SK-N-SH (cell line): ENCODE measurements at regions not wholly inside any gene's neighbourhood (a gene's known extent, or its start where the extent isn't known, plus 50 kb on each side); places are given as distances from the start of the nearest gene placed in this dataset.

Experiments
- CTCF ChIA-PET: fragments of 300-600, 350-600 bp; formaldehyde crosslinking; extraction: SDS; loops from one replicate; lab custom pipeline; 2021; lab: Yijun Ruan, JAX
- POLR2A ChIA-PET: fragments of 350-600 bp; sonication (Branson Sonifier 250); formaldehyde crosslinking; extraction: SDS; loops from one replicate; lab custom pipeline; 2020; ENCODE audit warnings: antibody characterized with exemption, inconsistent platforms; lab: Yijun Ruan, JAX
- DNase-seq: peaks from one replicate; pipeline ENCODE4 v3.0.0; 2012
- H2AFZ ChIP-seq: fragments of 200-600 bp; sonication (generic); 2 replicates; pipeline ENCODE4 v1.8.1; 2016; ENCODE audit warnings: antibody characterized with exemption, mild to moderate bottlenecking, low read depth
- H3F3A ChIP-seq: fragments of 200-600 bp; sonication (generic); replicated peaks from 2 replicates; pipeline ENCODE3; 2016; ENCODE audit warnings: antibody characterized with exemption, mild to moderate bottlenecking; ENCODE audit not compliant: insufficient read depth
- H3K27ac ChIP-seq, 2 experiments: fragments of 200-500 bp in 1 of 2; fragments of 200-600 bp in 1 of 2; sonication (Bioruptor generic) in 1 of 2; sonication (generic), shearing (Covaris generic) in 1 of 2; 2 replicates each; pipeline versions ENCODE4 v1.5.1 to v1.6.1; 2014 to 2016; ENCODE audit warnings: low read depth in 2 of 2, inconsistent platforms in 1 of 2, low read length in 1 of 2, mild to moderate bottlenecking in 1 of 2, mixed read lengths in 1 of 2
- H3K27me3 ChIP-seq: fragments of 200-600 bp; sonication (generic), shearing (Covaris generic); 2 replicates; pipeline ENCODE4 v1.6.1; 2016; ENCODE audit warnings: mixed run types; ENCODE audit not compliant: insufficient read depth
- H3K36me3 ChIP-seq, 2 experiments: fragments of 200-500 bp in 1 of 2; fragments of 200-600 bp in 1 of 2; sonication (Bioruptor generic) in 1 of 2; sonication (generic) in 1 of 2; replicated peaks in 1 of 2; 2 replicates each; pipeline versions ENCODE3 to v1.5.1; 2014 to 2016; ENCODE audit warnings: low read length in 1 of 2, mild to moderate bottlenecking in 1 of 2; ENCODE audit not compliant: insufficient read depth in 2 of 2, control insufficient read depth in 1 of 2
- H3K4me1 ChIP-seq, 2 experiments: fragments of 200-500 bp in 1 of 2; fragments of 200-600 bp in 1 of 2; sonication (Bioruptor generic) in 1 of 2; sonication (generic), shearing (Covaris generic) in 1 of 2; 2 replicates each; pipeline versions ENCODE4 v1.5.1 to v1.6.1; 2014 to 2016; ENCODE audit warnings: low read depth in 1 of 2, low read length in 1 of 2, mixed run types in 1 of 2; ENCODE audit not compliant: insufficient read depth in 2 of 2, control insufficient read depth in 1 of 2
- H3K4me2 ChIP-seq: fragments of 200-600 bp; sonication (generic), shearing (Covaris generic); 2 replicates; pipeline ENCODE4 v1.6.1; 2017; ENCODE audit warnings: mixed run types
- H3K4me3 ChIP-seq, 2 experiments: fragments of 200-500 bp in 1 of 2; fragments of 200-600 bp in 1 of 2; sonication (Bioruptor generic) in 1 of 2; sonication (generic), shearing (Covaris generic) in 1 of 2; 2 replicates each; pipeline versions ENCODE4 v1.5.1 to v1.8.1; 2014 to 2016; ENCODE audit warnings: low read depth in 2 of 2, inconsistent platforms in 1 of 2, low read length in 1 of 2, mild to moderate bottlenecking in 1 of 2, mixed read lengths in 1 of 2, moderate library complexity in 1 of 2
- H3K79me2 ChIP-seq: fragments of 200-600 bp; sonication (generic); 2 replicates; pipeline ENCODE4 v1.8.1; 2017; ENCODE audit warnings: mild to moderate bottlenecking; ENCODE audit not compliant: insufficient read depth
- H3K9ac ChIP-seq: fragments of 200-600 bp; sonication (generic); 2 replicates; pipeline ENCODE4 v1.6.1; 2017; ENCODE audit warnings: mixed run types
- H3K9me2 ChIP-seq: fragments of 200-600 bp; sonication (generic); 2 replicates; pipeline ENCODE4 v1.6.1; 2017; ENCODE audit warnings: mixed run types
- H3K9me3 ChIP-seq: fragments of 200-600 bp; sonication (generic); 2 replicates; pipeline ENCODE4 v1.6.1; 2017; ENCODE audit warnings: mixed run types, mild to moderate bottlenecking, moderate library complexity
- H4K20me1 ChIP-seq: fragments of 200-600 bp; sonication (generic); 2 replicates; pipeline ENCODE4 v1.6.1; 2017; ENCODE audit warnings: mild to moderate bottlenecking, mixed run types; ENCODE audit not compliant: insufficient read depth
- EP300 ChIP-seq, 2 experiments: IDR thresholded peaks; 2 replicates each; pipeline versions ENCODE4 v1.4.0 to v1.6.1; 2012; ENCODE audit warnings: borderline replicate concordance in 1 of 2, low read depth in 1 of 2, low read length in 1 of 2
- FOXJ3 ChIP-seq: sonication (generic); formaldehyde crosslinking; IDR thresholded peaks from 2 replicates; pipeline ENCODE4 v1.5.1; 2020; ENCODE audit warnings: mild to moderate bottlenecking, missing genetic modification reagents
- GATA2 ChIP-seq: sonication (generic); formaldehyde crosslinking; IDR thresholded peaks from 2 replicates; pipeline ENCODE4 v1.5.0; 2020; ENCODE audit warnings: mild to moderate bottlenecking, missing genetic modification reagents
- POLR2AphosphoS5 ChIP-seq: IDR thresholded peaks from 2 replicates; pipeline ENCODE4 v1.6.1; 2012; ENCODE audit warnings: low read depth, low read length
- SMC3 ChIP-seq: IDR thresholded peaks from 2 replicates; pipeline ENCODE4 v1.6.1; 2012; ENCODE audit warnings: low read depth, low read length, improper control_type of control experiment
- TAF1 ChIP-seq: IDR thresholded peaks from 2 replicates; pipeline ENCODE4 v1.6.1; 2012; ENCODE audit warnings: low read depth, mild to moderate bottlenecking, low read length, moderate library complexity, borderline replicate concordance
- TCF12 ChIP-seq: IDR thresholded peaks from 2 replicates; pipeline ENCODE4 v1.4.0; 2012
- USF1 ChIP-seq: IDR thresholded peaks from 2 replicates; pipeline ENCODE4 v1.4.0; 2012; ENCODE audit warnings: low read depth, borderline replicate concordance
- WGBS: methylation state at CpG from one replicate; pipeline ENCODE4 v1.1.6; 2017; ENCODE audit warnings: low lambda C conversion rate; 5-methylcytosine and 5-hydroxymethylcytosine counted together

DNA sequence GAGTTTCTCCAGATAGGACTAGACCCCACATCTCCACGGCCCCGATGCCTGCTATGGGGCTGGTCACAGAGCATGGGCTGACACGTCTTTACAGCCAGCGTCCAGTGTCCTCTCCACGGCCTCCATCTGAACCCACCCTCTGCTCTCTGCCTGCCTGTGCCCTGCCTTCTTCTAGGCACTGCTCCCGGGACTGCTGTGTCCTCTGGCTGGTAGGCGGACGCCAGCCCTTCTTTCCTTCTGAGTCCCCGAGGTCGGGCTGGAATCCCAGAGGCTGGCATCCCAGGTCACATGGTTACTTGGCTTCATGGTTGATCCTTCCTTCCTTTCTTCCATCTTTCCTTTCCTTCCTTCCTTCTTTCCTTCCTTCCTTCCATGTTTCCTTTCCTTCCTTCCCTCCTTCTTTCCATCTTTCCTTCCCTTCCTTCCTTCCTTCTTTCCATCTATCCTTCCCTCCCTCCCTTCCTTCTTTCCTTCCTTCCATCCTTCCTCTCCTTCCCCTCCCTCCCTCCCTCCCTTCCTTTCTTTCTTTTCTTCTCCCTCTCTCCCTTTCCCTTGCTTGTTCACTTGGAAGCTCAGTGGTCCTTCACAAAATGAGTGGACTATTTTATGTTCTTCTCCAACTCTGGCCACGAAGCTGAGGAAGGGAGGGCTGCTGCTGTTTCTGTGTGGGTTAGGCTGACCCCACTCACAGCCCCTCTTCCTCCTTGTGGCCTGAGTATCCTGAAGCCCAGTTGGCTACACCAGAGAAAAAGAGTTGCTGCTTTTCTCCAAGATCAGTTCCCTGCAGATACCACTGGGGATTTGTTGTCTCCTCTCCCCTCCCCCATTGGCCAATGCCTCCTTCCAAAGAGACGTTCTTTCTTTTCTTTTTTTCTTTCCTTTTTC is 66.8 kb upstream of the NEURL1B start:
- no peaks in the 10 kb centered on the region for H3K9me2 ChIP-seq
- no peaks in the 10 kb centered on the region for H4K20me1 ChIP-seq
- POLR2A ChIA-PET, result no interaction called here
- no peak overlapping the region for H3K27ac ChIP-seq
- no peak for DNase-seq
- H3K4me3 ChIP-seq, result no peak overlapping the region
- no peaks in the 10 kb centered on the region for H3K36me3 ChIP-seq
- 65% methylated on average over 8 of the region's 12 CpGs for WGBS
- H3K27me3 ChIP-seq, result peaks cover 16% of the 10 kb centered on the region; the same call in 1 of the 2 replicates
- no peak for TF ChIP-seq USF1
- no peak for TF ChIP-seq TCF12
- no peak overlapping the region for H3K9ac ChIP-seq
- no peaks in the 10 kb centered on the region for H3K9me3 ChIP-seq
- no peaks in the 10 kb centered on the region for H3F3A ChIP-seq
- peaks cover 0 to 12% of the 10 kb centered on the region in 2 experiments; a peak in 1 of 4 replicates for H3K4me1 ChIP-seq
- CTCF ChIA-PET, result interaction anchor here (0.8 kb wide), 1 partner anchor 11 kb away, joined by 3 read pairs; no protein-coding TSS in a partner anchor
- H3K4me2 ChIP-seq, result no peak overlapping the region
- H2AFZ ChIP-seq, result no peak overlapping the region
- H3K79me2 ChIP-seq, result no peaks in the 10 kb centered on the region

GRCh38 chr5:172573120-172573882 is 67.8 kb upstream of the NEURL1B start:
- 83% methylated on average over 11 of the region's 13 CpGs for WGBS
- POLR2A ChIA-PET, result interaction anchor here (0.6 kb wide), 1 partner anchor 282 kb away, joined by 3 read pairs; no protein-coding TSS in a partner anchor
- CTCF ChIA-PET, result interaction anchor here (0.8 to 1.1 kb wide), 2 partner anchors 12 to 20 kb away, joined by 3 to 5 read pairs; no protein-coding TSS in a partner anchor

More at GRCh38 chr5:172573120-172573882, 67.8 kb upstream of the NEURL1B start:
- no peak for DNase-seq
- no peaks in the 10 kb centered on the region for H3F3A ChIP-seq
- TF ChIP-seq EP300 (IDR thresholded peaks at IDR 0.05; ENCODE audit: borderline replicate concordance in 1 of 2, low read depth in 1 of 2, low read length in 1 of 2) (no peak), GATA2 (no peak), FOXJ3 (no peak), TAF1 (no peak), POLR2AphosphoS5 (no peak), SMC3 (no peak), USF1 (0 out of 2 replicates have a peak, but pooled peaks have one; percentile 37)
- H3K27ac ChIP-seq, result no peak overlapping the region
- H3K4me3 ChIP-seq, result no peak overlapping the region
- H3K9ac ChIP-seq, result no peak overlapping the region
- no peak overlapping the region for H2AFZ ChIP-seq
- no peaks in the 10 kb centered on the region for H3K79me2 ChIP-seq
- H3K9me2 ChIP-seq, result no peaks in the 10 kb centered on the region
- H3K4me2 ChIP-seq, result no peak overlapping the region
- H3K36me3 ChIP-seq, result no peaks in the 10 kb centered on the region
- peaks cover 0 to 12% of the 10 kb centered on the region in 2 experiments; a peak in 1 of 4 replicates for H3K4me1 ChIP-seq
- no peaks in the 10 kb centered on the region for H4K20me1 ChIP-seq
- H3K27me3 ChIP-seq, result peaks cover 16% of the 10 kb centered on the region; the same call in 1 of the 2 replicates
- H3K9me3 ChIP-seq, result no peaks in the 10 kb centered on the region
